KOPT-K1 (cell line): ENCODE measurements at regions not wholly inside any gene's neighbourhood (a gene's known extent, or its start where the extent isn't known, plus 50 kb on each side); places are given as distances from the start of the nearest gene placed in this dataset.

ENCODE experiments used
- H3K27ac ChIP-seq: fragments of 200-600 bp; sonication (generic); 2 replicates; pipeline ENCODE4 v1.5.1; 2016; ENCODE audit warnings: antibody characterized with exemption, mild to moderate bottlenecking, low read depth, low read length; ENCODE audit not compliant: poor library complexity, severe bottlenecking
- H3K36me3 ChIP-seq: fragments of 200-600 bp; sonication (generic); 2 replicates; pipeline ENCODE4 v1.5.1; 2017; ENCODE audit warnings: antibody characterized with exemption, mild to moderate bottlenecking, low read length, moderate library complexity; ENCODE audit not compliant: insufficient read depth
- H3K9me3 ChIP-seq: fragments of 200-600 bp; sonication (generic); 2 replicates; pipeline ENCODE4 v1.5.1; 2017; ENCODE audit warnings: antibody characterized with exemption, low read length, mild to moderate bottlenecking; ENCODE audit not compliant: insufficient read depth, poor library complexity, severe bottlenecking

DNA sequence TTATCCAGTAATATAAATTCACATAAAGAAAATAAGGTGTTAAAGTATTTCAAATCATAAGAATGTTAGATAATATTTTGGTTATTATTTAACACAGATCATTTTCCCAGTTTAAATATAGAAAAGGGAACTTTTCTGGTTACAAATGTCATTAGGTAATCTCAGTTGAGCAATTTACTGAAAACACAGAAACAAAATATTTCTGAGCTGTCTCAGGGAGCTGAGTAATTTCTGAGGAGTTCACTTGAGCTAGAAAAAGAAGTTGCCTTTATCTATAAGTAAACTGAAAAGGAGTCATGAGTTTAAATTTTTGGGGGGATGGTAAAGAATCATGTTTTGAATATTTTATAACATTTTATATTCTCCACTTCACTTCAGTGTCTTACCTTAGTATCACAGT is 855.4 kb upstream of the ARPP21 start:
- no peak overlapping the region for H3K27ac ChIP-seq
- no peaks in the 10 kb centered on the region for H3K9me3 ChIP-seq
- H3K36me3 ChIP-seq = no peaks in the 10 kb centered on the region

- Histone ChIP-seq H3K27ac (no peak overlapping the region), H3K36me3 (no peaks in the 10 kb centered on the region), H3K9me3 (no peaks in the 10 kb centered on the region)
These were observed 846.3 kb upstream of the ARPP21 start for GRCh38 chr3:34793057-34793456.

- no peaks in the 10 kb centered on the region for H3K9me3 ChIP-seq
- H3K27ac ChIP-seq = no peak overlapping the region
- H3K36me3 ChIP-seq = no peaks in the 10 kb centered on the region
These were observed 831.7 kb upstream of the ARPP21 start for GRCh38 chr3:34807611-34808010.

GRCh38 chr3:34808287-34808686 is 831.0 kb upstream of the ARPP21 start:
- Histone ChIP-seq H3K27ac (no peak overlapping the region), H3K36me3 (no peaks in the 10 kb centered on the region), H3K9me3 (no peaks in the 10 kb centered on the region)

GRCh38 chr3:34828847-34829246 is 810.5 kb upstream of the ARPP21 start:
- H3K9me3 ChIP-seq = no peaks in the 10 kb centered on the region
- H3K27ac ChIP-seq = no peak overlapping the region
- no peaks in the 10 kb centered on the region for H3K36me3 ChIP-seq

DNA sequence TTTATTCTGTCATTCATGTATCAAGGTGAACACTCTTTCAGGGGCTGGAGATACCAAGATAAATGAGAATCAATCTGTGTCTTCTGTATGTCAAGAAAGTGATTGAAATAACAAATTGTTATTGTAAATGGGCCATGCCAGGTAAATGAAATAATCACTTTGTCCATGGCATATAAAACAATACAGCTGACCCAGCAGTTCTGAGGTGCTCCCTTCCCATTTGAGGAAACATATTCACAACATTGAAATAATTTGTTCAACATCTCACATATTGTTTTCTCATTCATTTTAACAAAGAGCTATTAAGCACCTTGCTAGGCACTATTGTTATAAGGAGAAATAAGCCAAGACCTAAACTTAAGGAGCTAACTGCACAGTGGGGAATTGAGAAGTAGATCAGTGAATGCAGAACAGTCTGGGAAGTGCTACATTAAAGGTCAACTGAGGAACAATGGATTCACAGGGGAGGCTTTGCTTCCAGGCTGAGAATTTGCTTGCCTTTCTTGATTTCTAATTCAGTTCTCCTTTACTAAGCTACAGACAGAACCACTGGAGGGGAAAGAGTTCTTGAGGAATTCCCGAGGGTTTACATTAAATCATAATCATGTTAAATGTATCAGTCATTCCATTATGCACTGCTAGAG is 806.3 kb upstream of the ARPP21 start:
- Histone ChIP-seq H3K9me3 (no peaks in the 10 kb centered on the region), H3K36me3 (no peaks in the 10 kb centered on the region)

GRCh38 chr3:34837848-34838741 is 801.2 kb upstream of the ARPP21 start:
- no peaks in the 10 kb centered on the region for H3K9me3 ChIP-seq
- no peaks in the 10 kb centered on the region for H3K36me3 ChIP-seq
- no peak overlapping the region for H3K27ac ChIP-seq

More for the DNA sequence above, 806.3 kb upstream of the ARPP21 start:
- no peak overlapping the region for H3K27ac ChIP-seq

DNA sequence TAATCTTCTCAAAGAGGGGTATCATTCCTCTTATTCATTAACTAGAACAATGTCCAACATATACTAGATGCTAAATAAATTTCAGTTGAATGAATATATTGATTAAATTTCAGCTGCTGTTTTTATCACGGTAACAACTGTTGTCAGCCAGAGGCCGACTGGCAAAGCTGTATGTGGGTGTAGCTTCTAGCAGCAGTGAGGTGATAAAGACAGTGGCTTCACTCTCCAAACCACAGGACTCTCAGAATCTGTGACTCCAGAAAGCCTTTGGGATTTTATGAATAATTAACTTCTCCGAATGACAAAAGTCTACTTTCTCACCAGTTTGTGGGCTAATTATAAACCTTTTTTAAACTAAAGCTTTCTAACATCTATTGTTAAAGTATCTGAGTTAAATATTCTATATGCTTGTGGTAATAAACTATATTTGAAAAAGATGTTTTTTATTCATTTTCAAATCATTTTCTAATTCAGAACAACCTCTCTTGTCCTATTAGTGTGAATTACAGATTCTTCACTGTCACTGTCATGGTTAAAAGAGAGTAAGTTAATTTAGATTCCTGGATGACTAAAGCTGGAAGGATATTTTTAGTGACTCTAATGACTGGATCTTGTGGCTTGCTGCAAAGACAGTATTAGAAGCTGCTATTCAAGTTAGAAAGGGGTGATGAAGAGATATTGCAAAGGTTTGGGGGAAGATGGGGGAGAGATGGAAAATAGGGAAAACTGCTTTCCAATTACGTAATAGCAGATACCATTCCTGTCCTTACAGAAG is 796.4 kb upstream of the ARPP21 start:
- Histone ChIP-seq H3K36me3 (no peaks in the 10 kb centered on the region), H3K9me3 (no peaks in the 10 kb centered on the region), H3K27ac (no peak overlapping the region)

- Histone ChIP-seq H3K9me3 (no peaks in the 10 kb centered on the region), H3K27ac (no peak overlapping the region), H3K36me3 (no peaks in the 10 kb centered on the region)
These were observed 795.1 kb upstream of the ARPP21 start for GRCh38 chr3:34844323-34844620.

- Histone ChIP-seq H3K9me3 (no peaks in the 10 kb centered on the region), H3K27ac (no peak overlapping the region), H3K36me3 (no peaks in the 10 kb centered on the region)
These were observed 788.2 kb upstream of the ARPP21 start for GRCh38 chr3:34851137-34851536.

DNA sequence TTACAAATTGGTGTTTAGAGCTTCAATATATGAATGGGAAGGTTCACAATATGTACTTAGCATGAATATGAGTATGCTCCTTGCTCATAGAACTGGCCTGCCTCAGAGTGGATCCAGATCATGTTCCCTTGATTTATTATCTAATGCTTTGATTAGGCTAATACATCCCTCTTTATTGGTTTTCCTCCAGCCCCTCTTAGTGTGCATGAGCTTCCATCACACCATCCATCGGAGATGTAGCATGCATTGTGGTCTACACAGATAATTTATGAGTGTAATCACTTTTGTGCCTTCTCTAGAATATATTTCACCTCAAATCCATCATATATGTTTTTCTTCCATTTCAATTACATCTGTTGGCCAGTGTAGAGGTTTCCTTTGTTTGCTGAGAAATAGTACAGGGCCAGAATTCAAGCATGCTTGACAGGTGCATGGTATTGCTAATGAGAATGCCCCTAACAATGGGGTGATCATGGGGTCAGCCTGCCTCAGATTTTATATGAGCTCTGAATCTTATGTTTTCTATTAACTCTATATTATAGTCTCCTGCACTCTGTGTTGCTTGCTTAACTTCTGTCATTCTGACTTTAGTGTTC is 786.4 kb upstream of the ARPP21 start:
- H3K36me3 ChIP-seq = no peaks in the 10 kb centered on the region
- H3K9me3 ChIP-seq = no peaks in the 10 kb centered on the region
- H3K27ac ChIP-seq = no peak overlapping the region

DNA sequence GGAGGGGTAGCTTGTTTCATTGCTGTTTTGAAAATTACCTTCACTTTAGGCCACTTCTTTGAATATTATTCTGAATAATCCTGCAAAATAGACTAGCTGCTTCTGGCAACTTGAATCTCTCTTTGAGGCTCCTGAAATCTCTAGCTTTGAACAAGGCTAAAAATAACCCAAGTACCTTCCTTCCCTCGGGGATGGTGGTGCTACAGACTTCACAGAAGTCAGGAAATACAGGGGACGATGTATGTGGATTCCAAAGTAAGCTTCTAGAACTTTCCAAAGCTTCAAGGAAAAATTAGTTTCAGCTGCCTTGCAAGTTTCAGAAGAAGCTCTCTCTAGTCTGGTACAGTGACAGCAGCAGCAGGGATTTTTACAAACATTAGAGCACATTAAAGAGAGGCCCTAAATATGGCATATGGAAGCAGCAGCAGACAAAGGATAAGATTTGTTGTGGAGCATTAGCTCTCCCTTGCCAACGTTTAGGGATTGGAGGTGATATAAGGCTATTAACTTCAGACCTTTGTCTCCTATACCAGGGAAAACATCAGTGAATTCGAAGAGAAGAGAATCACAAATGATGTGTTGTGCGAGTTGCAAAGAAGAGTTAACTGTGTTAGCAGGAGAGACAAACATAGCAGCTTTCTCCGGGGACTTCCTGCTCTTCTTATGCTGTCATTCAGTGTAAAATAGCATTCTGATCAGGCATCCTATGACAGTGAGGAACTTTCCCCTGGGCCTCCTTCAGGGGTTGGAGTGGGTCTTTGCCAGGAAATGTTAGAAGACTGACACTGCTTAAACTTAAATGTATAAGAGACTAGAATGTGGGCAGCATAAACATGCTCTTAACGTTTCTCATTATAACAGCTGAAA is 783.0 kb upstream of the ARPP21 start:
- Histone ChIP-seq H3K9me3 (no peaks in the 10 kb centered on the region), H3K27ac (no peak overlapping the region), H3K36me3 (no peaks in the 10 kb centered on the region)

GRCh38 chr3:34858067-34858660 is 781.2 kb upstream of the ARPP21 start:
- Histone ChIP-seq H3K9me3 (no peaks in the 10 kb centered on the region), H3K27ac (no peak overlapping the region), H3K36me3 (no peaks in the 10 kb centered on the region)

DNA sequence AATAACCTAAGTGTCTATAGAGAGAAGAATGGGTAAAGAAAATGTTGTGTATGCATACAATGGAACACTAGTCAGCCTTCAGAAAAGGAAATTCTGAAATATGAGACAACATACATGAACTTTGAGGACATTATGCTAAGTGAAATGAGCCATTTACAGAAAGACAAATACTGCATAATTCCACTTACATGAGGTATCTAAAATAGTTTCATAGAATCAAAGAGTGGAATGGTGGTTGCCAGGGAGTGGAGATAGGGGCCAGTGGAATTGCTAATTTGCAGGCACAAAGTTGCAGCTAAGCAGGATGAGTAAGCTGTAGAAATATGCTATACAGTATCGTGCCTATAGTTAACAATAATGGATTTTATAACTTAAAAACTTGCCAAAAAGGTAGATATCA is 779.6 kb upstream of the ARPP21 start:
- no peak overlapping the region for H3K27ac ChIP-seq
- H3K9me3 ChIP-seq = no peaks in the 10 kb centered on the region
- no peaks in the 10 kb centered on the region for H3K36me3 ChIP-seq
